ENCODE measurements at regions not wholly inside any gene's neighbourhood (a gene's known extent, or its start where the extent isn't known, plus 50 kb on each side); places are given as distances from the start of the nearest gene placed in this dataset.

GRCh38 chr12:25861226-25861625, 97.3 kb upstream of the RASSF8 start:
- no peak overlapping the region for H3K27ac ChIP-seq (ENCODE audit: low read depth, low read length)
- no peak overlapping the region for H2AFZ ChIP-seq (ENCODE audit: low read length, unreplicated experiment)
- H3K4me1 ChIP-seq (ENCODE audit: control insufficient read depth, insufficient read depth, low read length, unreplicated experiment) = no peaks in the 10 kb centered on the region
- H3K79me2 ChIP-seq (ENCODE audit: control insufficient read depth, insufficient read depth, low read length, unreplicated experiment) = no peaks in the 10 kb centered on the region
- H3K4me3 ChIP-seq (ENCODE audit: low read depth, low read length) = no peak overlapping the region
- no peaks in the 10 kb centered on the region for H3K36me3 ChIP-seq (ENCODE audit: insufficient read depth, low read length)
- no peaks in the 10 kb centered on the region for H3K27me3 ChIP-seq (ENCODE audit: insufficient read depth, low read length)

DNA sequence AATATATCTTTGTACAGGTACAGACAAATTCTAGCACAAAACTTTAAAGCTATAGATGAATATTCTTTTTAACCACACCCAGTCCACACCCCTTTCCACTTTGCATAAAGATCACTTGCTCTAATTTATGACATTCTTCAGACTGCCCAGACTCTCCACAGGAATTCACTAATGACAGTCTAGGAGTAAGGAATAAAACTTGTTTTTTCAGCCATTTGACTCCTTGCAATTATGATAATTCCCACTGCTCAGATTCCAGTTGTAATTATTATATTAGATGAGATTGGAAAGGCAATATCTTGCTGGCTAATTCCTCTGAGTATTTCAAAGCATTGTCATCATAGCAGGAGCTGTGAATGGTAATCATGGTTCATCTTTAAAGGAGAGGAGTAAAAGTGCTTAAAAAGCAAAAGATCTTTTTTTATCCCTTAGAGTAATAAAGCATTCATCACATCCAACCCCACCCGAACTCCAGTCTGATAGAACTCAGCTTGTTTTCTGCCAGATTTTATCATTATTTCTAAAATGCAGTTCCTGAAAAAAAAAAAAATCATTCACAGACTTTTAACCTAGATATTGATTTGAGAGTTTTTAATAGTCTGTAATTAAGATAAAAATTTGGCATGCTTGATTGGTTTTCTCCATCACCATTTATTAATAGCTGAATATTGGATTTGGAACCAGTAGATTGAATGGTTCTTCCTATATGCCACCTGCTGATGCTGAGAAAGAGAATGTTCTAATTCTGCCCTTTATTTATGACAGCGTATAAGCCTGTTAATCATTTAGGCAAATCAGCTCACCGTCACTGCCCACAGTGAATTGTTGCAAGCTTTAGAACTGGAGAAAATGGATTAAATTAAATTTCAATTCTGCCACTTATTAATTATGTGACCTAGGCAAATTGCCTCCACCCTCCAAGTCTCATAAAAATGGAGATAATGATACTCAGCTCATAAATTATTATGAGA, 93.9 kb upstream of the RASSF8 start:
- H2AFZ ChIP-seq (ENCODE audit: low read length, unreplicated experiment) = no peak overlapping the region
- H3K4me1 ChIP-seq (ENCODE audit: control insufficient read depth, insufficient read depth, low read length, unreplicated experiment) = no peaks in the 10 kb centered on the region
- no peaks in the 10 kb centered on the region for H3K27me3 ChIP-seq (ENCODE audit: insufficient read depth, low read length)
- H3K27ac ChIP-seq (ENCODE audit: low read depth, low read length) = no peak overlapping the region
- H3K4me3 ChIP-seq (ENCODE audit: low read depth, low read length) = no peak overlapping the region
- H3K36me3 ChIP-seq (ENCODE audit: insufficient read depth, low read length) = no peaks in the 10 kb centered on the region
- no peaks in the 10 kb centered on the region for H3K79me2 ChIP-seq (ENCODE audit: control insufficient read depth, insufficient read depth, low read length, unreplicated experiment)

- Histone ChIP-seq H2AFZ (ENCODE audit: low read length, unreplicated experiment) (no peak overlapping the region), H3K36me3 (ENCODE audit: insufficient read depth, low read length) (no peaks in the 10 kb centered on the region), H3K4me3 (ENCODE audit: low read depth, low read length) (no peak overlapping the region)
Observed at GRCh38 chr12:25866586-25867378, 91.7 kb upstream of the RASSF8 start.

GRCh38 chr12:25868193-25868592, 90.3 kb upstream of the RASSF8 start:
- Histone ChIP-seq H3K27me3 (ENCODE audit: insufficient read depth, low read length) (no peaks in the 10 kb centered on the region), H3K27ac (ENCODE audit: low read depth, low read length) (no peak overlapping the region)

More at GRCh38 chr12:25866586-25867378, 91.7 kb upstream of the RASSF8 start:
- no peaks in the 10 kb centered on the region for H3K4me1 ChIP-seq (ENCODE audit: control insufficient read depth, insufficient read depth, low read length, unreplicated experiment)
- no peaks in the 10 kb centered on the region for H3K79me2 ChIP-seq (ENCODE audit: control insufficient read depth, insufficient read depth, low read length, unreplicated experiment)
- H3K27ac ChIP-seq (ENCODE audit: low read depth, low read length) = no peak overlapping the region
- no peaks in the 10 kb centered on the region for H3K27me3 ChIP-seq (ENCODE audit: insufficient read depth, low read length)

GRCh38 chr12:25872137-25872536, 86.3 kb upstream of the RASSF8 start:
- Histone ChIP-seq H3K4me1 (ENCODE audit: control insufficient read depth, insufficient read depth, low read length, unreplicated experiment) (no peaks in the 10 kb centered on the region), H2AFZ (ENCODE audit: low read length, unreplicated experiment) (no peak overlapping the region), H3K27me3 (ENCODE audit: insufficient read depth, low read length) (no peaks in the 10 kb centered on the region), H3K4me3 (ENCODE audit: low read depth, low read length) (no peak overlapping the region), H3K27ac (ENCODE audit: low read depth, low read length) (no peak overlapping the region), H3K79me2 (ENCODE audit: control insufficient read depth, insufficient read depth, low read length, unreplicated experiment) (no peaks in the 10 kb centered on the region), H3K36me3 (ENCODE audit: insufficient read depth, low read length) (no peaks in the 10 kb centered on the region)

More at GRCh38 chr12:25868193-25868592, 90.3 kb upstream of the RASSF8 start:
- Histone ChIP-seq H2AFZ (ENCODE audit: low read length, unreplicated experiment) (no peak overlapping the region), H3K4me3 (ENCODE audit: low read depth, low read length) (no peak overlapping the region), H3K79me2 (ENCODE audit: control insufficient read depth, insufficient read depth, low read length, unreplicated experiment) (no peaks in the 10 kb centered on the region), H3K4me1 (ENCODE audit: control insufficient read depth, insufficient read depth, low read length, unreplicated experiment) (no peaks in the 10 kb centered on the region), H3K36me3 (ENCODE audit: insufficient read depth, low read length) (no peaks in the 10 kb centered on the region)

DNA sequence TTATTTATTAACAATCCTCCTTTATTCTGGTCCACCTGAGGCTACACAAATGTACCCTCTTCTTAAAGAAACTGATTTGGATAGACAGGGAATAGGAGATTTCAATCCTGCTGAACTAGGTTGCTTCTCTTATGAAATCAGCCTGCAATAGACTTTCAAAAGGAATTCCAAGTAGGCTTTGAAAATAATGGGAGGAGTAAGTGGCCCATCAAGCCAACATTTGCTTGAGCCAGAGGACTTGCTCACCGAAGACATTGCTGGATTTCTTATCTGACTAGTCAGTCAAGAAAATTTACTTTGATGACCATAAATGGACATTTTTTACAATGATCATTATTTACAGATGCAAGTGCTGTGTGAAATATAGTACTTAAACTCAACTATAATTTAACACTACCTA, 82.8 kb upstream of the RASSF8 start:
- Histone ChIP-seq H2AFZ (ENCODE audit: low read length, unreplicated experiment) (no peak overlapping the region), H3K79me2 (ENCODE audit: control insufficient read depth, insufficient read depth, low read length, unreplicated experiment) (no peaks in the 10 kb centered on the region), H3K27ac (ENCODE audit: low read depth, low read length) (no peak overlapping the region), H3K4me3 (ENCODE audit: low read depth, low read length) (no peak overlapping the region), H3K27me3 (ENCODE audit: insufficient read depth, low read length) (no peaks in the 10 kb centered on the region), H3K4me1 (ENCODE audit: control insufficient read depth, insufficient read depth, low read length, unreplicated experiment) (no peaks in the 10 kb centered on the region), H3K36me3 (ENCODE audit: insufficient read depth, low read length) (no peaks in the 10 kb centered on the region)

DNA sequence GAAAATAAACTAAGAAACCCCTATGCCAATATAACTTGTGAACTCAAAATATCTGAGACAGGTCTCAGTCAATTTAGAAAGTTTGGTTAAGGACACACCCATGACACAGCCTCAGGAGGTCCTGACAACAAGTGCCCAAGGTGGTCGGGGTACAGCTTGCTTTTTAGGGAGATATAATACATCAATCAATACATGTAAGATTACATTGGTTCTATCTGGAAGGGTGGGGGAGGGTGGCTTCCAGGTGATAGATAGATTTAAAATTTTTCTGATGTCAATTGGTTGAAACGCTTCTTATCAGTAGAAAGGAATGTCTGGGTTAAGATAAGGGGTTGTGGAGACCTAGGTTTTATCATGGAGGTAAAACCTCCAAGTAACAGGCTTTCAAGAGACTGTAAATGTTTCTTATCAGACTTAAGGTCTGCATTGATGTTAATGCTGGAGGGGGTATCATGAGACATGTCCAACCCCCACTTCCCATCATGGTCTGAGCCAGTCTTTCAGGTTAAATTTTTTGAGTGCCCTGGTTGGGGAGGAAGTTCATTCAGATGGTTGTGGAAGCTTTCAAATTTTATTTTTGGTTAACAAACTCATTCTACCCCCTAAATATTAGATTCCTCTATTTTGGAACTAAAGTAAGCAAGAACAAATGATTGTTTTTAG, 82.0 kb upstream of the RASSF8 start:
- Histone ChIP-seq H3K36me3 (ENCODE audit: insufficient read depth, low read length) (no peaks in the 10 kb centered on the region), H3K79me2 (ENCODE audit: control insufficient read depth, insufficient read depth, low read length, unreplicated experiment) (no peaks in the 10 kb centered on the region), H3K27ac (ENCODE audit: low read depth, low read length) (no peak overlapping the region), H2AFZ (ENCODE audit: low read length, unreplicated experiment) (no peak overlapping the region), H3K4me3 (ENCODE audit: low read depth, low read length) (no peak overlapping the region), H3K4me1 (ENCODE audit: control insufficient read depth, insufficient read depth, low read length, unreplicated experiment) (no peaks in the 10 kb centered on the region), H3K27me3 (ENCODE audit: insufficient read depth, low read length) (no peaks in the 10 kb centered on the region)

GRCh38 chr12:25877446-25877845, 81.0 kb upstream of the RASSF8 start:
- no peaks in the 10 kb centered on the region for H3K27me3 ChIP-seq (ENCODE audit: insufficient read depth, low read length)
- no peaks in the 10 kb centered on the region for H3K4me1 ChIP-seq (ENCODE audit: control insufficient read depth, insufficient read depth, low read length, unreplicated experiment)
- no peak overlapping the region for H2AFZ ChIP-seq (ENCODE audit: low read length, unreplicated experiment)
- no peaks in the 10 kb centered on the region for H3K79me2 ChIP-seq (ENCODE audit: control insufficient read depth, insufficient read depth, low read length, unreplicated experiment)
- no peak overlapping the region for H3K27ac ChIP-seq (ENCODE audit: low read depth, low read length)
- no peak overlapping the region for H3K4me3 ChIP-seq (ENCODE audit: low read depth, low read length)
- H3K36me3 ChIP-seq (ENCODE audit: insufficient read depth, low read length) = no peaks in the 10 kb centered on the region

DNA sequence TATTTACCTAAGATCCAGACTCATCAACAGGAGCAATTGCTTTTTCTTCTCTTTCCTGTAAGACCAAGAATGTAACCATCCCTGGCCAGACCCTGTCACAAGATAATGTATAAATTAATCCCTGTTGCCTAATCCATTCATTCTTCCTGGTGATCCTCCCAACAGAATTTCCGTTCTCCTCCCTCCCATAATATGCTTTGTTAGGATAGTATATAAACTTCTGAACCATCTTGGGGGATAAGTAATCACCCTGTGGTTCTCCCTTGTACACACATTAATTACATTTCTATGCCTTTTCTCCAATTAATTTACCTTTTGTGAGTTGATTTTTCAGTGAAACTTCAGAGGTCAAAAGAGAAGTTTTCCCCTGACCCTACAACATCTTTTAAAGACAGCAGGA, 76.2 kb upstream of the RASSF8 start:
- no peak overlapping the region for H3K4me3 ChIP-seq (ENCODE audit: low read depth, low read length)
- no peaks in the 10 kb centered on the region for H3K36me3 ChIP-seq (ENCODE audit: insufficient read depth, low read length)
- H2AFZ ChIP-seq (ENCODE audit: low read length, unreplicated experiment) = no peak overlapping the region

DNA sequence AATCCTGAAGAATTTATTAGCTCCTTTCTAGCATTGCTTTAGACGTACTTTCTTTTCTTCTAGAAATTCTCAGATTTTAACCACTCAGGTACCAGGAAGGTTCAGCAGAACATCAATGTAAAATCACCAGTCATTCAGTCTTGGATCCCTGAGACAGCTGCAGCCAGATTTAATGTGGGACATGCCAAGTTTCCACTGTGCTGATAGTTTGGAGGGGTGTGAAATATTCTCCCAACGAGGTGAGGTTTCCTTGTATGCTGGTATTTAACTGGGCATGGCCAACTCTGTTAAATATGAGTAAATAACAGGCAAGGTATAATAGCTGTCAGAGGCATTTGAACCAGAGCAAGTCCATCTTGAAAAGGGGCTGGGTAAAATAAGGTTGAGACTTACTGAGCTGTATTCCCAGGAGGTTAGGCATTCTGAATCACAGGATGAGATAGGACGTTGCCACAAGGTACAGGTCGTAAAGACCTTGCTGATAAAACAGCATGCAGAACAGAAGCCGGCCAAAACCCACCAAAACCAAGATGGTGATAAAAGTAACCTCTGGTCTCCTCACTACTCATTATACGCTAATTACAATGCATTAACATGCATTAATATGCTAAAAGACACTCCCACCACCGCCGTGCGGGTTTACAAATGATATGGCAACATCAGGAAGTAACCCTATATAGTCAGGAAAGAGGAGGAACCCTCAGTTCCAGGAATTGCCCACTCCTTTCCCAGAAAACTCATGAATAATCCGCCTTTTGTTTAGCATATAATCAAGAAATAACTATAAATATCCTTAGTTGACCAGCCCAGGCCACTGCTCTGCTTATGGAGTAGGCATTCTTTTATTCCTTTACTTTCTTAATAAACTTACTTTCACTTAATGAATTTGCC, 75.2 kb upstream of the RASSF8 start:
- no peak overlapping the region for H2AFZ ChIP-seq (ENCODE audit: low read length, unreplicated experiment)
- no peaks in the 10 kb centered on the region for H3K4me1 ChIP-seq (ENCODE audit: control insufficient read depth, insufficient read depth, low read length, unreplicated experiment)
- no peaks in the 10 kb centered on the region for H3K27me3 ChIP-seq (ENCODE audit: insufficient read depth, low read length)
- H3K4me3 ChIP-seq (ENCODE audit: low read depth, low read length) = no peak overlapping the region
- H3K27ac ChIP-seq (ENCODE audit: low read depth, low read length) = no peak overlapping the region
- no peaks in the 10 kb centered on the region for H3K36me3 ChIP-seq (ENCODE audit: insufficient read depth, low read length)
- no peaks in the 10 kb centered on the region for H3K79me2 ChIP-seq (ENCODE audit: control insufficient read depth, insufficient read depth, low read length, unreplicated experiment)

More for the DNA sequence above, 76.2 kb upstream of the RASSF8 start:
- no peaks in the 10 kb centered on the region for H3K4me1 ChIP-seq (ENCODE audit: control insufficient read depth, insufficient read depth, low read length, unreplicated experiment)
- no peaks in the 10 kb centered on the region for H3K27me3 ChIP-seq (ENCODE audit: insufficient read depth, low read length)
- H3K79me2 ChIP-seq (ENCODE audit: control insufficient read depth, insufficient read depth, low read length, unreplicated experiment) = no peaks in the 10 kb centered on the region
- H3K27ac ChIP-seq (ENCODE audit: low read depth, low read length) = no peak overlapping the region
